Kidney epithelial cell (primary cell): ENCODE measurements at regions not wholly inside any gene's neighbourhood (a gene's known extent, or its start where the extent isn't known, plus 50 kb on each side); places are given as distances from the start of the nearest gene placed in this dataset.

Source experiments
- DNase-seq: peaks from one replicate; pipeline ENCODE4 v3.0.0-alpha.2; 2010; ENCODE audit warnings: low read depth
- H3K27me3 ChIP-seq: 2 replicates; pipeline ENCODE4 v1.6.0; 2011; ENCODE audit warnings: low read length; ENCODE audit not compliant: control insufficient read depth, insufficient read depth
- H3K36me3 ChIP-seq: 2 replicates; pipeline ENCODE4 v1.5.1; 2011; ENCODE audit warnings: low read length; ENCODE audit not compliant: control insufficient read depth, insufficient read depth
- H3K4me3 ChIP-seq: 2 replicates; pipeline ENCODE4 v1.5.1; 2011; ENCODE audit warnings: low read depth, mild to moderate bottlenecking, control low read depth, low read length
- TF ChIP-seq, protein P1 (sequence below): IDR thresholded peaks from 2 replicates; pipeline ENCODE4 v1.5.1; 2011; ENCODE audit warnings: mild to moderate bottlenecking, moderate library complexity, low read length, control low read depth, inconsistent platforms; ENCODE audit not compliant: insufficient read depth, poor library complexity, severe bottlenecking

DNA sequence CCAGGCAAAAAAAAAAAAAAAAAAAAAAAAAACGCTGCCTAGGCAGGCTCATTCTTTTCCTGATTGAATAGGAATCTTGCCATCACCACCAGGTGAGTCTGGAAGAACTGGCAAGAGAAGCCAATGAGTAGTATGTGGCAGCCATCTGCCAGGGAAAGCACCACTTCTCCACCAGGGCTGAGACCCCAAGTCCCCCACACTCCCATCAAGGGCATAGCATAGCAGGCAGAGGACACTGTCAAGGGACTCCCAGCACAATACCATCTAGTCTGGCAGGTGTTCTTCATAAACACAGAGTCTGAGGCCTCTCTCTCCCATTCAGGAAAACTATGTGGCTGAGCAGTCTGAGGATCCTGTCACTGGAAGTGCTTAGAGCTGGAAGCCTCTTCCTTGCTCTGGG is 538.1 kb upstream of the DSEL start:
- no peaks in the 10 kb centered on the region for H3K36me3 ChIP-seq
- TF ChIP-seq, protein P1, sequence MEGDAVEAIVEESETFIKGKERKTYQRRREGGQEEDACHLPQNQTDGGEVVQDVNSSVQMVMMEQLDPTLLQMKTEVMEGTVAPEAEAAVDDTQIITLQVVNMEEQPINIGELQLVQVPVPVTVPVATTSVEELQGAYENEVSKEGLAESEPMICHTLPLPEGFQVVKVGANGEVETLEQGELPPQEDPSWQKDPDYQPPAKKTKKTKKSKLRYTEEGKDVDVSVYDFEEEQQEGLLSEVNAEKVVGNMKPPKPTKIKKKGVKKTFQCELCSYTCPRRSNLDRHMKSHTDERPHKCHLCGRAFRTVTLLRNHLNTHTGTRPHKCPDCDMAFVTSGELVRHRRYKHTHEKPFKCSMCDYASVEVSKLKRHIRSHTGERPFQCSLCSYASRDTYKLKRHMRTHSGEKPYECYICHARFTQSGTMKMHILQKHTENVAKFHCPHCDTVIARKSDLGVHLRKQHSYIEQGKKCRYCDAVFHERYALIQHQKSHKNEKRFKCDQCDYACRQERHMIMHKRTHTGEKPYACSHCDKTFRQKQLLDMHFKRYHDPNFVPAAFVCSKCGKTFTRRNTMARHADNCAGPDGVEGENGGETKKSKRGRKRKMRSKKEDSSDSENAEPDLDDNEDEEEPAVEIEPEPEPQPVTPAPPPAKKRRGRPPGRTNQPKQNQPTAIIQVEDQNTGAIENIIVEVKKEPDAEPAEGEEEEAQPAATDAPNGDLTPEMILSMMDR: no peak
- H3K4me3 ChIP-seq: no peak overlapping the region
- H3K27me3 ChIP-seq: no peaks in the 10 kb centered on the region
- no peak for DNase-seq

DNA sequence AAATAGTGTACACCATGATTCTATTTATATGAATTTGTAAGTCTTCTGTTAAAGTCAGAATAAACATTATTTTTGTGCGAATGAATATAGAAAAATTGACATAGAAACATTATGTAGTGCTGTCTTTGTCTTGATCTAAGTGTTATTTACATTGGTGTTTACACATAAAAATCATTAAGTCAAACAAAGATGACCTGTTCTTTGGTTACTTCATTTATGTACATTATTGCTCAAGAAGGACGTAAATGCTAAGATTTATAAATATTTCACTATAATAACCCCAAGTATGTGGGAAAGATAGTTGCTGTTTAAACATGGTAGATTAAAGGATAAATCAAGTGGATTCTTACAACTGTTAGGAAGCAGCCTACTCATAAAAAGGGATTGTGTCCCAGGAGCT is 536.8 kb upstream of the DSEL start:
- DNase-seq: no peak
- H3K4me3 ChIP-seq: no peak overlapping the region
- H3K36me3 ChIP-seq: no peaks in the 10 kb centered on the region
- TF ChIP-seq, protein P1: no peak
- H3K27me3 ChIP-seq: no peaks in the 10 kb centered on the region

DNA sequence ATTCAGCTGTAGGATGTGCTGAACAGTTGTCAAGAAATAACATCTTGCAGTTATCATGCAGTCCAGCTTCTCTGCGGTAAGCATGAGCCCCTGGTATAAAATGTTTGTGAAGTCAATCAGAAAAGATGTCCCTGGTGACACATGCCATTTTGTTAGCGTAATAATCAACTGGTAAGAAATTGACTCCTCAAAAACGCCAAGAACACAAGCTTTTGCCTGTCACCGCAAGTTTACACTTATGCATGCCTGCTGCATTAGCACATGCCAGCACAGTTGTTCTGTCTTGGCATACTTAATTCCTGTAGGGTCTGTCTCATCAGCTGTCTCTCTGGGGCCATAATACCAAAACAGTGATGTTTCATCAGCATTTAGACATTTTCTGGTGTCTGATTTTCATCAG is 524.8 kb upstream of the DSEL start:
- DNase-seq: no peak
- Histone ChIP-seq H3K27me3 (no peaks in the 10 kb centered on the region), H3K4me3 (no peak overlapping the region), H3K36me3 (no peaks in the 10 kb centered on the region)
- TF ChIP-seq, protein P1: no peak

DNA sequence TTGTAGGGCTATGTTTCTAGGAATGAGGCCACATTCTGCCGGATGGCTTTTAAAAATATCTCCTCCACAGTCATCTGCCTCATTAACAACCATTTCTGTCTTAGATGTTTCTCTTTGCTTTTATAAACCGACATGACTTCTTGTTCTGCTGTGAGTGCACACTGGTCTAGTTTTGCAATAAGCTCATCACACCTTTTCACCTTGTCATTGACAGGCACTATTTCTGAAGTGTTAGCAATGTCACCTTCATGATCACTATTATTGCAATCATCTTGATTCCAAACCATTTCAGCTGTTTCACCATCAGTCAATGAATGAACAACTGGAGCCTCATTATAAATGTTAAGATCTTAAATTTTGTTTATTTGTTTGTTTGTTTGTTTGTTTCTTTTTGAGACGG is 523.7 kb upstream of the DSEL start:
- TF ChIP-seq, protein P1: no peak
- H3K27me3 ChIP-seq: no peaks in the 10 kb centered on the region
- H3K36me3 ChIP-seq: no peaks in the 10 kb centered on the region
- no peak for DNase-seq
- H3K4me3 ChIP-seq: no peak overlapping the region

DNA sequence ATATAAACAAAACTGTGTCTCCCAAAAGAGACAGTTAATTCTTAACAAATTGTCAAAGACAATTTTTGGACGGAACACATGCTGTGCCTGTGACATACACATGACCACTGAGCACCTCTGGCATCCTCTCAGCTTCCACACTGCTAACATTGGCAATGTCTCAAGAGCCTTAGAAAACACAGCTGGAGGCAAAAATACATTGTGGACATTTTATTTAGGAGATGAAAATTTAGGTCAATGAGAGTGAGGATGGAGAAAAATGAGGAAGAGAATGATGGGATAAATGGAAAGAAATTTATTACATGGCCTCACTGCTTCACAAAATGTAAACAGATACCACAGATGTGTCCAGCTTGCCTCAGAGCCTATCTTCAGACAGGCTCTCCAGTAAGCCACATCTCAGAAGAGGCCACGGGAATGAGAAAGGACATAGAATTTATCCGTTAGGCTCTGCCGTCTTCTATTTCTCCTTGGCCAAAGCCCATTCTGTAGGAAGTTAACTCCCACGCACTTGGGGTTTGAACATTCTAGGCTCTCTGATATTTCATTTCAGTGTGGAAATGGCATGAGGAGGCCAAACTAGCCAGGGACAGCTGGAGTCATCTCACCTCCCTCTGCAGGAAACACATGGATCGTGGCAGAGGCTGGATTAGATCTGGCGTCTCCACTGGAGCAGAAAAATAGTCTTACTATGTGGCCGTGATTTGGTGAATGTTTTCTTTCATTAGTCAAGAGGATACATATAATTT is 519.4 kb upstream of the DSEL start:
- DNase-seq: no peak
- H3K4me3 ChIP-seq: no peak overlapping the region
- TF ChIP-seq, protein P1: no peak

DNA sequence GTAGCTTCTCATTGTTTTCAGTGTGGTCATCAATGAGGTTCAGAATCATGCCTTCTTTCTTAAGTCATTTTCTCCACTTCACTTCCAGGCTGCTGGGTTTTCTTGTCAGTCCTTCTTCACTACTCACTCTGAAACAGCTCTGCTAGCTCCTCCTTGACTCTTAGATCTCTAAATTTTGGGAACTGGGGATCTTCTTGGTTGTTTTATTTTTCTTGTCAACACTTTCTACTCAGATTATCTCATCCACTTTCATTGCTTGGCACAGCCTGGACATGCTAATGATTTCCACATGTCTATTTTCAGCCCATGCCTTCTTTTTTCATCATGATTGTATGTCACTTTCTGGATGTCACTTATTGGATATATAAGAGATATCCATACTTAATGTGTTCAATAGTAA is 517.8 kb upstream of the DSEL start:
- no peaks in the 10 kb centered on the region for H3K27me3 ChIP-seq
- no peak for DNase-seq
- H3K4me3 ChIP-seq: no peak overlapping the region
- H3K36me3 ChIP-seq: no peaks in the 10 kb centered on the region
- TF ChIP-seq, protein P1: no peak

More for the DNA sequence above, 519.4 kb upstream of the DSEL start:
- Histone ChIP-seq H3K27me3 (no peaks in the 10 kb centered on the region), H3K36me3 (no peaks in the 10 kb centered on the region)
